Upper lobe of left lung (tissue), 4 donors: ENCODE measurements at regions not wholly inside any gene's neighbourhood (a gene's known extent, or its start where the extent isn't known, plus 50 kb on each side); places are given as distances from the start of the nearest gene placed in this dataset.

ENCODE experiments used
- EP300 ChIP-seq, 4 donors: sonication (generic); formaldehyde crosslinking; IDR thresholded peaks; one replicate each; pipeline ENCODE4 v1.5.1; 2017; ENCODE audit warnings: antibody characterized with exemption in 4 of 4, control low read depth in 2 of 4
- POLR2A ChIP-seq, 4 donors: fragments of 450-650 bp; IDR thresholded peaks; one replicate each; pipeline ENCODE4 v1.5.1; 2016 to 2017; ENCODE audit warnings: antibody characterized with exemption in 4 of 4, mild to moderate bottlenecking in 2 of 4
- POLR2AphosphoS5 ChIP-seq, 2 donors: sonication (generic); formaldehyde crosslinking; IDR thresholded peaks; one replicate each; pipeline ENCODE4 v1.5.1; 2017; ENCODE audit warnings: antibody characterized with exemption in 2 of 2
- TF ChIP-seq, protein P1 (sequence below), 6 experiments: fragments of 450-650 bp in 4 of 6; fragments of 200-600 bp in 2 of 6; sonication (generic) in 2 of 6; IDR thresholded peaks; one replicate each; pipeline ENCODE4 v1.5.1; 2016 to 2019; ENCODE audit warnings: antibody characterized with exemption in 6 of 6

DNA sequence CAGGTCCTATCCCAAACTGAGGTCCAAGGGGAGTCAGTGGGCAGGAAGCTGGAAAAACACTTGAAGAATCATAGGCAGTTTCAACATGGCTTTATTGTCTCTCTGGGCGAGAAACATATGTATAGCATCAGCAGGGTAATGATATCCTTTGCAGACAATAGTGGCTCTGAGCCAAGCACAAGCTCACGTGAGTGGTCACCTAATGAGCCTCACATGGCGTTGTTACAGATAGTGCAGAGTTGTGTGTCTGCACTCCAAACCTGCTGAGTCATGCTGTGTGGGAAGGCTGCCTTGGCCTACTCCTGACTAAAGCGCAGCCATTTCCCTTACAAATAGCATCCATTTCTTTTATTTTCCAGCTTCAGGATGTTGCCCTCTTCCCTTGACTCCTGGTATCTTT lies 105.2 kb upstream of the SYT1 start:
- TF ChIP-seq, protein P1, sequence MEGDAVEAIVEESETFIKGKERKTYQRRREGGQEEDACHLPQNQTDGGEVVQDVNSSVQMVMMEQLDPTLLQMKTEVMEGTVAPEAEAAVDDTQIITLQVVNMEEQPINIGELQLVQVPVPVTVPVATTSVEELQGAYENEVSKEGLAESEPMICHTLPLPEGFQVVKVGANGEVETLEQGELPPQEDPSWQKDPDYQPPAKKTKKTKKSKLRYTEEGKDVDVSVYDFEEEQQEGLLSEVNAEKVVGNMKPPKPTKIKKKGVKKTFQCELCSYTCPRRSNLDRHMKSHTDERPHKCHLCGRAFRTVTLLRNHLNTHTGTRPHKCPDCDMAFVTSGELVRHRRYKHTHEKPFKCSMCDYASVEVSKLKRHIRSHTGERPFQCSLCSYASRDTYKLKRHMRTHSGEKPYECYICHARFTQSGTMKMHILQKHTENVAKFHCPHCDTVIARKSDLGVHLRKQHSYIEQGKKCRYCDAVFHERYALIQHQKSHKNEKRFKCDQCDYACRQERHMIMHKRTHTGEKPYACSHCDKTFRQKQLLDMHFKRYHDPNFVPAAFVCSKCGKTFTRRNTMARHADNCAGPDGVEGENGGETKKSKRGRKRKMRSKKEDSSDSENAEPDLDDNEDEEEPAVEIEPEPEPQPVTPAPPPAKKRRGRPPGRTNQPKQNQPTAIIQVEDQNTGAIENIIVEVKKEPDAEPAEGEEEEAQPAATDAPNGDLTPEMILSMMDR (IDR thresholded peaks at IDR 0.05): no peak
- no peak for TF ChIP-seq POLR2A (IDR thresholded peaks at IDR 0.05)
- TF ChIP-seq POLR2AphosphoS5 (IDR thresholded peaks at IDR 0.05): no peak
- TF ChIP-seq EP300 (IDR thresholded peaks at IDR 0.05): no peak
